Panc1 (cell line): ENCODE measurements at regions not wholly inside any gene's neighbourhood (a gene's known extent, or its start where the extent isn't known, plus 50 kb on each side); places are given as distances from the start of the nearest gene placed in this dataset.

Experiments
- POLR2AphosphoS5 ChIP-seq: IDR thresholded peaks from 2 replicates; pipeline ENCODE4 v1.6.1; 2012; ENCODE audit warnings: mild to moderate bottlenecking, low read depth, low read length, moderate library complexity
- TCF7L2 ChIP-seq: IDR thresholded peaks from 2 replicates; pipeline ENCODE4 v1.6.1; 2011; ENCODE audit warnings: mild to moderate bottlenecking, low read depth, low read length, inconsistent platforms
- TF ChIP-seq, protein P1 (sequence below): fragments of 450-650 bp; IDR thresholded peaks from 2 replicates; pipeline ENCODE4 v1.5.1; 2017; ENCODE audit warnings: mild to moderate bottlenecking
- TF ChIP-seq, protein P2 (sequence below), 2 experiments: IDR thresholded peaks; 2 replicates each; pipeline ENCODE4 v1.6.1; 2011 to 2012; ENCODE audit warnings: low read depth in 2 of 2, control low read depth in 1 of 2, low read length in 1 of 2, mild to moderate bottlenecking in 1 of 2, moderate library complexity in 1 of 2; ENCODE audit not compliant: insufficient read depth in 1 of 2

DNA sequence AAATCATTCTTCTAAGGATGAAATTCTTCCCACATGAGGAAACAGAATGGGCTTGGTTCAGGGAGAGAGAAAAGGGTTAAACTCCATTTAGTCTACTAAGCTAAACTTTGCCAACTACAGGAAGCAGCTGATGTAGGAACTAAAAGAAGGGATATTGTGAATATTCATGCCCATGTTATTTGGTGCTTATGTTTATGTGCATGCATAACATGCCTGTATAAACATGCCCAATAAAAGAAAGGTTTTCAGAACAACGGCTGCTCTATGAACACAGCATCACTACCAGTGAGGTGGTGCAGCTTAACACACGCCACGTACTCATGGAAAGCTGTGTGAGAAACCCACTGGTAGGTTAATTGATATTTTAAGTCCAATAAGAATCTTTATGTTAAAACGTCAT lies 59.4 kb upstream of the VGLL4 start:
- TF ChIP-seq, protein P1, sequence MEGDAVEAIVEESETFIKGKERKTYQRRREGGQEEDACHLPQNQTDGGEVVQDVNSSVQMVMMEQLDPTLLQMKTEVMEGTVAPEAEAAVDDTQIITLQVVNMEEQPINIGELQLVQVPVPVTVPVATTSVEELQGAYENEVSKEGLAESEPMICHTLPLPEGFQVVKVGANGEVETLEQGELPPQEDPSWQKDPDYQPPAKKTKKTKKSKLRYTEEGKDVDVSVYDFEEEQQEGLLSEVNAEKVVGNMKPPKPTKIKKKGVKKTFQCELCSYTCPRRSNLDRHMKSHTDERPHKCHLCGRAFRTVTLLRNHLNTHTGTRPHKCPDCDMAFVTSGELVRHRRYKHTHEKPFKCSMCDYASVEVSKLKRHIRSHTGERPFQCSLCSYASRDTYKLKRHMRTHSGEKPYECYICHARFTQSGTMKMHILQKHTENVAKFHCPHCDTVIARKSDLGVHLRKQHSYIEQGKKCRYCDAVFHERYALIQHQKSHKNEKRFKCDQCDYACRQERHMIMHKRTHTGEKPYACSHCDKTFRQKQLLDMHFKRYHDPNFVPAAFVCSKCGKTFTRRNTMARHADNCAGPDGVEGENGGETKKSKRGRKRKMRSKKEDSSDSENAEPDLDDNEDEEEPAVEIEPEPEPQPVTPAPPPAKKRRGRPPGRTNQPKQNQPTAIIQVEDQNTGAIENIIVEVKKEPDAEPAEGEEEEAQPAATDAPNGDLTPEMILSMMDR: no peak
- TF ChIP-seq, protein P2, sequence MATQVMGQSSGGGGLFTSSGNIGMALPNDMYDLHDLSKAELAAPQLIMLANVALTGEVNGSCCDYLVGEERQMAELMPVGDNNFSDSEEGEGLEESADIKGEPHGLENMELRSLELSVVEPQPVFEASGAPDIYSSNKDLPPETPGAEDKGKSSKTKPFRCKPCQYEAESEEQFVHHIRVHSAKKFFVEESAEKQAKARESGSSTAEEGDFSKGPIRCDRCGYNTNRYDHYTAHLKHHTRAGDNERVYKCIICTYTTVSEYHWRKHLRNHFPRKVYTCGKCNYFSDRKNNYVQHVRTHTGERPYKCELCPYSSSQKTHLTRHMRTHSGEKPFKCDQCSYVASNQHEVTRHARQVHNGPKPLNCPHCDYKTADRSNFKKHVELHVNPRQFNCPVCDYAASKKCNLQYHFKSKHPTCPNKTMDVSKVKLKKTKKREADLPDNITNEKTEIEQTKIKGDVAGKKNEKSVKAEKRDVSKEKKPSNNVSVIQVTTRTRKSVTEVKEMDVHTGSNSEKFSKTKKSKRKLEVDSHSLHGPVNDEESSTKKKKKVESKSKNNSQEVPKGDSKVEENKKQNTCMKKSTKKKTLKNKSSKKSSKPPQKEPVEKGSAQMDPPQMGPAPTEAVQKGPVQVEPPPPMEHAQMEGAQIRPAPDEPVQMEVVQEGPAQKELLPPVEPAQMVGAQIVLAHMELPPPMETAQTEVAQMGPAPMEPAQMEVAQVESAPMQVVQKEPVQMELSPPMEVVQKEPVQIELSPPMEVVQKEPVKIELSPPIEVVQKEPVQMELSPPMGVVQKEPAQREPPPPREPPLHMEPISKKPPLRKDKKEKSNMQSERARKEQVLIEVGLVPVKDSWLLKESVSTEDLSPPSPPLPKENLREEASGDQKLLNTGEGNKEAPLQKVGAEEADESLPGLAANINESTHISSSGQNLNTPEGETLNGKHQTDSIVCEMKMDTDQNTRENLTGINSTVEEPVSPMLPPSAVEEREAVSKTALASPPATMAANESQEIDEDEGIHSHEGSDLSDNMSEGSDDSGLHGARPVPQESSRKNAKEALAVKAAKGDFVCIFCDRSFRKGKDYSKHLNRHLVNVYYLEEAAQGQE (IDR thresholded peaks at IDR 0.05; ENCODE audit: insufficient read depth in 1 of 2, low read depth in 2 of 2, low read length in 1 of 2): no peak
- TF ChIP-seq TCF7L2: no peak
- TF ChIP-seq POLR2AphosphoS5: no peak
